ENCODE measurements at regions not wholly inside any gene's neighbourhood (a gene's known extent, or its start where the extent isn't known, plus 50 kb on each side); places are given as distances from the start of the nearest gene placed in this dataset.

GRCh38 chr3:106206146-106206545, 337.3 kb upstream of the CBLB start:
- Mint-ChIP-seq H3K36me3 (ENCODE audit: low read depth) (peaks cover 20% of the 10 kb centered on the region), H3K9me3 (peaks cover 23% of the 10 kb centered on the region), H3K4me1 (peaks cover 37% of the 10 kb centered on the region), H3K27me3 (ENCODE audit: low read depth, poor library complexity) (peaks cover 4% of the 10 kb centered on the region), H3K4me3 (no peak overlapping the region), H3K27ac (peak overlapping the region; percentile 98)
- TF ChIP-seq CTCF (IDR thresholded peaks at IDR 0.05), result no peak
- peak; percentile 4 for DNase-seq

GRCh38 chr3:106206613-106207012, 337.8 kb upstream of the CBLB start:
- Mint-ChIP-seq H3K27me3 (ENCODE audit: low read depth, poor library complexity) (peaks cover 4% of the 10 kb centered on the region), H3K36me3 (ENCODE audit: low read depth) (peaks cover 20% of the 10 kb centered on the region), H3K27ac (peak overlapping the region; percentile 98), H3K4me3 (no peak overlapping the region), H3K9me3 (peaks cover 23% of the 10 kb centered on the region), H3K4me1 (peaks cover 40% of the 10 kb centered on the region)
- no peak for TF ChIP-seq CTCF (IDR thresholded peaks at IDR 0.05)
- DNase-seq, result no peak

- Mint-ChIP-seq H3K4me3 (no peak overlapping the region), H3K4me1 (peaks cover 40% of the 10 kb centered on the region), H3K27me3 (ENCODE audit: low read depth, poor library complexity) (peaks cover 4% of the 10 kb centered on the region), H3K36me3 (ENCODE audit: low read depth) (peaks cover 20% of the 10 kb centered on the region), H3K27ac (no peak overlapping the region), H3K9me3 (peaks cover 23% of the 10 kb centered on the region)
- no peak for TF ChIP-seq CTCF (IDR thresholded peaks at IDR 0.05)
- DNase-seq, result no peak
These were observed 339.4 kb upstream of the CBLB start for GRCh38 chr3:106208251-106208650.

GRCh38 chr3:106208967-106209366, 340.2 kb upstream of the CBLB start:
- Mint-ChIP-seq H3K9me3 (peaks cover 18% of the 10 kb centered on the region), H3K4me3 (no peak overlapping the region), H3K27ac (no peak overlapping the region), H3K4me1 (peaks cover 40% of the 10 kb centered on the region), H3K36me3 (ENCODE audit: low read depth) (peaks cover 16% of the 10 kb centered on the region), H3K27me3 (ENCODE audit: low read depth, poor library complexity) (no peaks in the 10 kb centered on the region)
- DNase-seq, result no peak
- TF ChIP-seq CTCF (IDR thresholded peaks at IDR 0.05), result no peak

- no peak overlapping the region for H3K27ac Mint-ChIP-seq
- H3K36me3 Mint-ChIP-seq (ENCODE audit: low read depth), result peaks cover 15% of the 10 kb centered on the region
- peaks cover 38% of the 10 kb centered on the region for H3K4me1 Mint-ChIP-seq
- H3K27me3 Mint-ChIP-seq (ENCODE audit: low read depth, poor library complexity), result no peaks in the 10 kb centered on the region
- H3K4me3 Mint-ChIP-seq, result no peak overlapping the region
- no peak for TF ChIP-seq CTCF (IDR thresholded peaks at IDR 0.05)
- no peak for DNase-seq
- H3K9me3 Mint-ChIP-seq, result peaks cover 12% of the 10 kb centered on the region
These were observed 340.7 kb upstream of the CBLB start for GRCh38 chr3:106209482-106209881.

GRCh38 chr3:106210923-106211322, 342.1 kb upstream of the CBLB start:
- H3K4me1 Mint-ChIP-seq, result peaks cover 34% of the 10 kb centered on the region
- no peak overlapping the region for H3K27ac Mint-ChIP-seq
- H3K27me3 Mint-ChIP-seq (ENCODE audit: low read depth, poor library complexity), result no peaks in the 10 kb centered on the region
- DNase-seq, result no peak
- peaks cover 11% of the 10 kb centered on the region for H3K9me3 Mint-ChIP-seq
- TF ChIP-seq CTCF (IDR thresholded peaks at IDR 0.05), result no peak
- peaks cover 11% of the 10 kb centered on the region for H3K36me3 Mint-ChIP-seq (ENCODE audit: low read depth)
- H3K4me3 Mint-ChIP-seq, result no peak overlapping the region
